DOHH2 (cell line): ENCODE measurements at regions not wholly inside any gene's neighbourhood (a gene's known extent, or its start where the extent isn't known, plus 50 kb on each side); places are given as distances from the start of the nearest gene placed in this dataset.

Experiments
- H3F3A ChIP-seq: fragments of 200-600 bp; sonication (generic), shearing (Covaris generic); 2 replicates; pipeline ENCODE4 v1.6.0; 2016; ENCODE audit warnings: antibody characterized with exemption, mild to moderate bottlenecking; ENCODE audit not compliant: control insufficient read depth, insufficient read depth
- H3K27ac ChIP-seq: fragments of 200-600 bp; sonication (generic); 2 replicates; pipeline ENCODE4 v1.5.1; 2014; ENCODE audit warnings: low read depth, mild to moderate bottlenecking, low read length, moderate library complexity
- H3K27me3 ChIP-seq: fragments of 200-600 bp; sonication (generic); 2 replicates; pipeline ENCODE4 v1.6.1; 2014; ENCODE audit warnings: mild to moderate bottlenecking, low read length, mixed read lengths; ENCODE audit not compliant: control insufficient read depth
- H3K36me3 ChIP-seq: fragments of 200-600 bp; sonication (generic); 2 replicates; pipeline ENCODE4 v1.6.1; 2014; ENCODE audit warnings: mild to moderate bottlenecking, low read length, moderate library complexity, mixed read lengths; ENCODE audit not compliant: control insufficient read depth
- H3K4me1 ChIP-seq: fragments of 200-600 bp; sonication (generic); 2 replicates; pipeline ENCODE4 v1.6.1; 2014; ENCODE audit warnings: mild to moderate bottlenecking, low read length, mixed read lengths; ENCODE audit not compliant: control insufficient read depth
- H3K4me2 ChIP-seq: fragments of 200-600 bp; sonication (generic); 2 replicates; pipeline ENCODE4 v1.6.0; 2014; ENCODE audit warnings: mild to moderate bottlenecking, low read length, moderate library complexity
- H3K4me3 ChIP-seq: fragments of 200-600 bp; sonication (generic); 2 replicates; pipeline ENCODE4 v1.5.1; 2014; ENCODE audit warnings: mild to moderate bottlenecking, low read length, mixed read lengths
- H3K79me2 ChIP-seq: fragments of 200-600 bp; sonication (generic); 2 replicates; pipeline ENCODE4 v1.6.1; 2014; ENCODE audit warnings: mild to moderate bottlenecking, low read length, mixed read lengths; ENCODE audit not compliant: control insufficient read depth
- H3K9me2 ChIP-seq: fragments of 200-600 bp; sonication (generic); replicated peaks from 2 replicates; pipeline ENCODE4 v1.6.1; 2014; ENCODE audit warnings: mild to moderate bottlenecking, low read length, mixed read lengths; ENCODE audit not compliant: control insufficient read depth
- H3K9me3 ChIP-seq: fragments of 200-600 bp; sonication (generic); 2 replicates; pipeline ENCODE4 v1.6.1; 2014; ENCODE audit warnings: antibody characterized with exemption, low read length, mixed read lengths; ENCODE audit not compliant: control insufficient read depth, insufficient read depth
- H4K20me1 ChIP-seq: fragments of 200-600 bp; sonication (generic); 2 replicates; pipeline ENCODE4 v1.6.0; 2014; ENCODE audit warnings: low read depth, mild to moderate bottlenecking, antibody characterized with exemption, low read length, moderate library complexity; ENCODE audit not compliant: control insufficient read depth, insufficient read depth
- CTCF ChIP-seq: fragments of 200-600 bp; sonication (generic); IDR thresholded peaks from one replicate; pipeline ENCODE4 v1.5.1; 2014; ENCODE audit warnings: antibody characterized with exemption, mild to moderate bottlenecking, low read depth, low read length; ENCODE audit not compliant: poor library complexity, severe bottlenecking
- EZH2phosphoT487 ChIP-seq: fragments of 200-600 bp; sonication (generic); IDR thresholded peaks from 2 replicates; pipeline ENCODE4 v1.6.1; 2017; ENCODE audit warnings: borderline replicate concordance, mild to moderate bottlenecking, antibody characterized with exemption, low read length, moderate library complexity, mixed read lengths

DNA sequence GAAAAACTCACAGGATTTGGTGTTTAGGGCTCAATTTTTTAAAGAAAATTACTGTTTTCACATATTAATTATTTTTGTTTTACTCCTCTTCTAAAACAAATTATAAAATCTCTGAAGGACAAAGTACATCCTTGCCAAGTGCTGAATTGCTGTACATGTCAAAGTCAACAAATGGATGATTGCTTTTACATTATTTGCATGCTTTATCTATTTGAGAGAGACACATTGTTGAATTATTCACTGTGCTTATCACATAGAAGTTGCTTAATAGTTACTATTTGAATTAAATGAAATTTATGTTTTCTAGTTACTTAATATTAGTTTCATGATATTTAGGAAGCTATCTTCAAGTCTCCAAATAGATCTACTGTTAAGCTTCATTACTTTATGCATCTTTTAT is 318.6 kb upstream of the PTCHD4 start:
- H3K79me2 ChIP-seq, result no peaks in the 10 kb centered on the region
- H3K9me3 ChIP-seq, result no peaks in the 10 kb centered on the region
- no peak overlapping the region for H3K27ac ChIP-seq
- no peak for TF ChIP-seq CTCF
- TF ChIP-seq EZH2phosphoT487, result no peak
- H3K36me3 ChIP-seq, result no peaks in the 10 kb centered on the region
- no peaks in the 10 kb centered on the region for H4K20me1 ChIP-seq
- no peaks in the 10 kb centered on the region for H3K4me1 ChIP-seq
- H3K4me3 ChIP-seq, result no peak overlapping the region
- H3F3A ChIP-seq, result no peaks in the 10 kb centered on the region
- H3K9me2 ChIP-seq, result no peaks in the 10 kb centered on the region
- H3K27me3 ChIP-seq, result no peaks in the 10 kb centered on the region
- no peak overlapping the region for H3K4me2 ChIP-seq

- Histone ChIP-seq H3K27me3 (no peaks in the 10 kb centered on the region), H3K9me2 (no peaks in the 10 kb centered on the region), H3K9me3 (no peaks in the 10 kb centered on the region), H3K4me3 (no peak overlapping the region), H3F3A (no peaks in the 10 kb centered on the region), H3K36me3 (no peaks in the 10 kb centered on the region), H3K79me2 (no peaks in the 10 kb centered on the region), H3K4me2 (no peak overlapping the region), H3K4me1 (no peaks in the 10 kb centered on the region), H4K20me1 (no peaks in the 10 kb centered on the region), H3K27ac (no peak overlapping the region)
- no peak for TF ChIP-seq EZH2phosphoT487
These were observed 318.0 kb upstream of the PTCHD4 start for GRCh38 chr6:48429021-48429420.

DNA sequence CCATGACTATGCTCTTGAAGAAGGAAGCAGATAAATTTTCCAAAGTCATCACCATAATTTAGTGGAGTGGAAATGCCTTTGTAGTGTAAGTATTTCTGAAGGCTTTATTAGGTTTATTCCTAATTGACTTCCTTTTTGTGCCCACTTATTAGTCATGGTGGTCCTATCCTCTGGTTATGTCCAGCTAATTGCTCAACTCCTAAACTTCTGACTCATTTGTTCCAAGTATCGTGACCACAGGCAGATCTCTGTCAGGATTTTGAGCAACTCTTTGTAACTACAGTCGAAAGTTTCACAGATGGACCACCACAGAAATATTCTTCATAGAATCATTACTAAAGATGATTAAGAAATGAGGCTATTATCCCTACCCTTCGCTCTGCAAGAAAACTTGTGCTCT is 315.6 kb upstream of the PTCHD4 start:
- Histone ChIP-seq H3F3A (no peaks in the 10 kb centered on the region), H3K4me1 (no peaks in the 10 kb centered on the region), H3K79me2 (no peaks in the 10 kb centered on the region), H3K9me3 (no peaks in the 10 kb centered on the region), H3K9me2 (no peaks in the 10 kb centered on the region), H3K27me3 (no peaks in the 10 kb centered on the region), H3K36me3 (no peaks in the 10 kb centered on the region), H3K4me2 (no peak overlapping the region), H4K20me1 (no peaks in the 10 kb centered on the region), H3K4me3 (no peak overlapping the region), H3K27ac (no peak overlapping the region)
- TF ChIP-seq EZH2phosphoT487, result no peak
- TF ChIP-seq CTCF, result no peak

- H3K4me2 ChIP-seq, result no peak overlapping the region
- no peaks in the 10 kb centered on the region for H4K20me1 ChIP-seq
- H3F3A ChIP-seq, result no peaks in the 10 kb centered on the region
- no peaks in the 10 kb centered on the region for H3K9me2 ChIP-seq
- H3K9me3 ChIP-seq, result no peaks in the 10 kb centered on the region
- H3K4me1 ChIP-seq, result no peaks in the 10 kb centered on the region
- no peak overlapping the region for H3K4me3 ChIP-seq
- H3K36me3 ChIP-seq, result no peaks in the 10 kb centered on the region
- H3K27ac ChIP-seq, result no peak overlapping the region
- no peaks in the 10 kb centered on the region for H3K27me3 ChIP-seq
- TF ChIP-seq CTCF, result no peak
- no peak for TF ChIP-seq EZH2phosphoT487
- H3K79me2 ChIP-seq, result no peaks in the 10 kb centered on the region
These were observed 312.8 kb upstream of the PTCHD4 start for GRCh38 chr6:48423640-48424365.
